ENCODE measurements at regions not wholly inside any gene's neighbourhood (a gene's known extent, or its start where the extent isn't known, plus 50 kb on each side); places are given as distances from the start of the nearest gene placed in this dataset.
"Not testable (repeated sequence)": the region's sequence is repeated elsewhere in the genome, so short reads cannot be mapped to it uniquely, and the experiment has no call there.

DNA sequence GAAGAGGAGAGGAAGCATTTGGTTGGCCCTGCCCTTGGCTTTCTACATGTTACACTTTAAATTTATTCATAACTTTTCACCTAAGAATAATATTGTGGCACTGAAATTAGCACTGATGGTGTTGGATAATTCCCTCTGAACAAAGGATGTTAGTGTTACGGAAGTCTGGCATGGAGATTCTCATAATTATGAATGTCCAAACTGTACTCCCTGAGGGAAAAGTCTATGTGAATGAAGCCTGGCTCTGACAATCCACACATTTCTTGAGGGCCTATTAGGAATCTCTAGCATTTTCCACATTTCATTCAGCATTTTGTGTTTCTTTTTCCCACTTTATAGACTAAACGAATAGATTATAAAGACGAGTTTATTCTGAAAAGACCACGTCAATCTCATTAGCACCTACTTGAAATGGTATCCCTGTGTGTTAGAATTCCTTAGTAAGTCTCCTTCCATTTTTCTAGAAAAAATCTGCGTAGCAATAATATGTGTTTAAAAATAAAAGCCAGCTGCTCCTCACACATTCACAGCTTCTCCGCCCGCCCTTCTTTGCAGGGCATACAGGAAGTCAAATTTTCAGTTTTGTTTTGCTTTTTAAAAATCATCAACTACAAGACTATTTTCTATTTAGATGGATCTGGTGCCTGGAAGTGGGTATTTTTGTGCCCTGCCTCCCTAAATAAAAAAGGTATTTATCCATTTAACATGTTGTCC is 131.8 kb upstream of the PALS2 start:
- Histone ChIP-seq H3K4me3 (ENCODE audit: low read depth, low read length) (no peak overlapping the region), H3K36me3 (no peaks in the 10 kb centered on the region)
- TF ChIP-seq, protein P1, sequence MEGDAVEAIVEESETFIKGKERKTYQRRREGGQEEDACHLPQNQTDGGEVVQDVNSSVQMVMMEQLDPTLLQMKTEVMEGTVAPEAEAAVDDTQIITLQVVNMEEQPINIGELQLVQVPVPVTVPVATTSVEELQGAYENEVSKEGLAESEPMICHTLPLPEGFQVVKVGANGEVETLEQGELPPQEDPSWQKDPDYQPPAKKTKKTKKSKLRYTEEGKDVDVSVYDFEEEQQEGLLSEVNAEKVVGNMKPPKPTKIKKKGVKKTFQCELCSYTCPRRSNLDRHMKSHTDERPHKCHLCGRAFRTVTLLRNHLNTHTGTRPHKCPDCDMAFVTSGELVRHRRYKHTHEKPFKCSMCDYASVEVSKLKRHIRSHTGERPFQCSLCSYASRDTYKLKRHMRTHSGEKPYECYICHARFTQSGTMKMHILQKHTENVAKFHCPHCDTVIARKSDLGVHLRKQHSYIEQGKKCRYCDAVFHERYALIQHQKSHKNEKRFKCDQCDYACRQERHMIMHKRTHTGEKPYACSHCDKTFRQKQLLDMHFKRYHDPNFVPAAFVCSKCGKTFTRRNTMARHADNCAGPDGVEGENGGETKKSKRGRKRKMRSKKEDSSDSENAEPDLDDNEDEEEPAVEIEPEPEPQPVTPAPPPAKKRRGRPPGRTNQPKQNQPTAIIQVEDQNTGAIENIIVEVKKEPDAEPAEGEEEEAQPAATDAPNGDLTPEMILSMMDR (IDR thresholded peaks at IDR 0.05; ENCODE audit: low read depth, low read length): no peak

GRCh38 chr7:24442170-24442777 is 131.0 kb upstream of the PALS2 start:
- Histone ChIP-seq H3K27me3 (ENCODE audit: insufficient read depth, low read depth, severe bottlenecking) (no peaks in the 10 kb centered on the region), H3K4me3 (ENCODE audit: low read depth, low read length) (no peak overlapping the region), H3K36me3 (no peaks in the 10 kb centered on the region), H3K27ac (no peak overlapping the region), H3K9me3 (ENCODE audit: severe bottlenecking) (no peaks in the 10 kb centered on the region)
- TF ChIP-seq, protein P1 (IDR thresholded peaks at IDR 0.05; ENCODE audit: low read depth, low read length): no peak
- no peak for DNase-seq

More for the DNA sequence above, 131.8 kb upstream of the PALS2 start:
- H3K27me3 ChIP-seq (ENCODE audit: insufficient read depth, low read depth, severe bottlenecking): no peaks in the 10 kb centered on the region
- no peaks in the 10 kb centered on the region for H3K9me3 ChIP-seq (ENCODE audit: severe bottlenecking)
- DNase-seq: no peak
- no peak overlapping the region for H3K27ac ChIP-seq

DNA sequence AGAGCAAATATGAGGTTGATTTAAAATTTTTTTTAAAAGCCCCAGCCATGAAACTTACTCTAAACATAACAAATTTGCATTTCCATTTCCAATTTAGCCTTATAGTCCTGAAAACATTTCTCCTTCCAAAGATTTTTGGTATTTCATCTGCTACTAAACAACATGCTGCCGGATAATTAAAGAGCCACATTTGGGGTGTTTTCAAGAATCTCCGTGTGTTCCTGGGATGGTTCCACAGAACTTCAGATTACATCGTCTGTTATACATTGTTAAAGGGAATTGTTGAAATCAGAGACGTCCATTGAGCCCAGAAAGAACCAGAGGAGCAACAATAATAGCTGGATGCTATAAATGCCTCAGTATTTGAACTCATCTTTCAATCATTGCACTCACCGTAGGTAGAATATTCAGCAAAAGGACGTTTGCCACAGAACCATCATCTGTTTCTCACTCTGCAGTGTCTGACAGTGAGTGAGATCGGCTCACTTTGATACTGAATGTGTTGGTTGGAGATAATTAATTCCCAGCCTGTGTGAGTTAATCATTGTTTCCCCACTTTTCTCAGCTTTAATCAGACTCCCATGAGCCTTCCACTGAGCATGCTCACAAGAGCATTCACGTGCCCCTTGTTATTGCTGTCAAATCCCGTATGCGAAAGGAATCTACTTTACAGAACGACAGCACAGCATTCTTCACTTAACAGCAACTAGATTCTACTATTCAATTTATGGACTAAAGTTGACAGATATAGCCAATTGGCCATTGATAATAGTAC is 128.4 kb upstream of the PALS2 start:
- TF ChIP-seq, protein P1 (IDR thresholded peaks at IDR 0.05; ENCODE audit: low read depth, low read length): no peak
- Histone ChIP-seq H3K4me3 (ENCODE audit: low read depth, low read length) (no peak overlapping the region), H3K27me3 (ENCODE audit: insufficient read depth, low read depth, severe bottlenecking) (no peaks in the 10 kb centered on the region), H3K27ac (no peak overlapping the region), H3K36me3 (no peaks in the 10 kb centered on the region), H3K9me3 (ENCODE audit: severe bottlenecking) (no peaks in the 10 kb centered on the region)
- DNase-seq: no peak

GRCh38 chr7:24448038-24448437 is 125.2 kb upstream of the PALS2 start:
- Histone ChIP-seq H3K36me3 (no peaks in the 10 kb centered on the region), H3K9me3 (ENCODE audit: severe bottlenecking) (no peaks in the 10 kb centered on the region), H3K27me3 (ENCODE audit: insufficient read depth, low read depth, severe bottlenecking) (no peaks in the 10 kb centered on the region), H3K27ac (no peak overlapping the region), H3K4me3 (ENCODE audit: low read depth, low read length) (no peak overlapping the region)
- DNase-seq: no peak
- TF ChIP-seq, protein P1 (IDR thresholded peaks at IDR 0.05; ENCODE audit: low read depth, low read length): no peak

DNA sequence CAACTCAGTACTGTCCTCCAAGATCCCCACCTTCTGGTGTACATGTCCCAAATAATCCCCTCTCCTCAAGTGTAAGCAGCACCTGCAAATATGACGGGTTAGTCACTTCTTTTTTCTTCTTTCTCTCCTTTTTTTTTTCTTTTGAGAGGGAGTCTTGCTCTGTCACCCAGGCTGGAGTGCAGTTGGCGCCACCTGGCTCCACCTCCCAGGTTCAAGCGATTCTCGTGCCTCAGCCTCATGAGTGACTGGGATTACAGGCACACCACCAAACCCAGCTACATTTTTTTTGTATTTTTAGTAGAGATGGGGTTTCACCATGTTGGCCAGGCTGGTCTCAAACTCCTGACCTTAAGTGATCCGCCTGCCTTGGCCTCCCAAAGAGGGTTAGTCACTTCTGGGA is 123.8 kb upstream of the PALS2 start:
- H3K27me3 ChIP-seq (ENCODE audit: insufficient read depth, low read depth, severe bottlenecking); H3K36me3 ChIP-seq; H3K9me3 ChIP-seq (ENCODE audit: severe bottlenecking); DNase-seq; H3K4me3 ChIP-seq (ENCODE audit: low read depth, low read length); H3K27ac ChIP-seq: not testable (repeated sequence)

- no peaks in the 10 kb centered on the region for H3K27me3 ChIP-seq (ENCODE audit: insufficient read depth, low read depth, severe bottlenecking)
- H3K36me3 ChIP-seq: no peaks in the 10 kb centered on the region
- H3K4me3 ChIP-seq (ENCODE audit: low read depth, low read length): no peak overlapping the region
- no peaks in the 10 kb centered on the region for H3K9me3 ChIP-seq (ENCODE audit: severe bottlenecking)
- TF ChIP-seq, protein P1 (IDR thresholded peaks at IDR 0.05; ENCODE audit: low read depth, low read length): no peak
- no peak overlapping the region; the same call in 1 of the 2 replicates for H3K27ac ChIP-seq
- DNase-seq: no peak
Observed at GRCh38 chr7:24455813-24456525, 117.3 kb upstream of the PALS2 start.
